ENCODE measurements at regions not wholly inside any gene's neighbourhood (a gene's known extent, or its start where the extent isn't known, plus 50 kb on each side); places are given as distances from the start of the nearest gene placed in this dataset.
"Not testable (repeated sequence)": the region's sequence is repeated elsewhere in the genome, so short reads cannot be mapped to it uniquely, and the experiment has no call there.

GRCh38 chr6:168183613-168183970 is 104.6 kb upstream of the FRMD1 start:
- in situ Hi-C loops (cut with MboI; ENCODE audit: low pct_unique_long_range_greater_than_20kb, low sequenced_read_pairs): no loop called here
- no peak for DNase-seq

DNA sequence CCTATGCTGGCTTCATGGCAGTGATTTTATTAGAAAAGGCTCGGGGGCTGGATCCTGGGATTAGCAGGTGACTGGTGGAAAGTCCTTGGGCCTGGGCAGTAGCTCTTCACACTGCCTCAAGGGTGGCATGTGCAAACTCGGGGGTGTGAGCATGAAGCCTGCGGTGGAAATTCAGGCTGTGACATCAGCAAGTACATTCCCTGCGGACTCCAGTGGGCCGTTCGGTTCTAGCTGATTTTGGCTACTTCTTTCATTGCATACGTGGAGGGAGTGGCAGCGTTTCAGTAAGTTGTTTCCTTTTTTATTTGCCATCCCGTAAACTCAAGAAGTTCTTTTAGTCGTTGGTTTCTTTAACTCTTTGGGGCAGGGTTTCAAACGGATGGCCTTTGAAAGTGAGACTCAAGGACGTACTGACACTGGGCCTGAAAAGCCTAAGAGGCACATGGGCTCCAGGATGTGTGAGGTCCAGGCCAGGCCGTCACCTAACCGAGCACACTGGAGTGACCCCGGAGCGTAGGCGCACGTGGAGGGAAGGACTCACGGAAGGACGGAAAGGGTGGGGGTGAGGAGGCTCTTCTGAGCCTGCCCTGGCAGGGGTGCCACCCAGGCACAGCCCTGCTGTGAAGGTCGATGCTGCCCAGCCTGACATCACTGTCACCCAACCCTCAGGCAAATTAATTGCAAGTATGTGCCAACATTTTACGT is 104.0 kb upstream of the FRMD1 start:
- no peak for DNase-seq
- in situ Hi-C loops (cut with MboI; ENCODE audit: low pct_unique_long_range_greater_than_20kb, low sequenced_read_pairs): no loop called here

DNA sequence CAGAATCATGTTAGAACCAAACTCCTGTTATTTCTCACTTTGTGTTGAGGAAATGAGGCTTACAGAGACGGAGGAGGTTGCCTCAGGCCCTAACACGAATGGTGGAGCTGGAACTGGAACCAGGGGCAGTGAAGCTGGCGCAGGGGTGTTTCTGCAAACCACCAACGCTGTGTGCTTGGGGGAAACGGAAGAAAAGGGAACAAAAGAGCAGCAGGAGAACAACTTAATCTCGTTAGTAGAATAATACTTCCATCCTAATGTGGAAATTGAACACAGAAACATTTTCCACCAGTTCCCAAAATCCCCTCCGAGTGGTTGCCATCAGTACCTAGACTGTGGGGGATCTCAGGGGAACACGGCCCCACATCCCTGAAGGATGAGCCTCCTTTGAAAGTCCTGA is 103.4 kb upstream of the FRMD1 start:
- DNase-seq: no peak
- in situ Hi-C loops (cut with MboI; ENCODE audit: low pct_unique_long_range_greater_than_20kb, low sequenced_read_pairs): no loop called here

- in situ Hi-C loops (cut with MboI; ENCODE audit: low pct_unique_long_range_greater_than_20kb, low sequenced_read_pairs): no loop called here
- no peak for DNase-seq
These were observed 102.9 kb upstream of the FRMD1 start for GRCh38 chr6:168181876-168182275.

GRCh38 chr6:168181316-168181715 is 102.3 kb upstream of the FRMD1 start:
- no peak for DNase-seq
- in situ Hi-C loops (cut with MboI; ENCODE audit: low pct_unique_long_range_greater_than_20kb, low sequenced_read_pairs): no loop called here

DNA sequence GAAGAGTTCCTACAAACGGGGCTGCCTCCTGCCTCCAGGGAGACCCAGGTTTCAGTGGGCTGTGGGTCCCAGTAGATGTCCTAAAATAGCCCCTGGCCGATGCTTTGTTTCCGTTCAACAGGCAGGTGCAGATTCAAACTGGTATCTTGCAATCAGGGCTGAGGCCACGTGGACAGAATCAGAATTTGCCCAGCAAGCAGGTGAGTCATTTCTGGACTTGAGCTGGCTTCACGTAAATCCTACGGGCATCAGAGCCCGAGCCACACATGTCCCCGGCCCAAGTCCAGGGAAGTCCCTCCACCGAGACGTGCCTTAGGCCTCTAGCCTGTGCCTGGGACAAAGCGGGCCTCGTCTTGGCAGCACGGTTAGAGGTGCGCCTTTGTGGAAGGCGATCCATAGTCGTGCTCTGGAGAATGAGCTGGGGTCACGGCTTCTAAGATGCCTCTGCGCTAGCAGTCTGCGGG is 101.6 kb upstream of the FRMD1 start:
- in situ Hi-C loops (cut with MboI; ENCODE audit: low pct_unique_long_range_greater_than_20kb, low sequenced_read_pairs): no loop called here
- no peak for DNase-seq

GRCh38 chr6:168179702-168180382 is 100.8 kb upstream of the FRMD1 start:
- DNase-seq: no peak
- in situ Hi-C loops (cut with MboI; ENCODE audit: low pct_unique_long_range_greater_than_20kb, low sequenced_read_pairs): no loop called here

GRCh38 chr6:168179133-168179532 is 100.1 kb upstream of the FRMD1 start:
- no peak for DNase-seq
- in situ Hi-C loops (cut with MboI; ENCODE audit: low pct_unique_long_range_greater_than_20kb, low sequenced_read_pairs): no loop called here

GRCh38 chr6:168177103-168177891 is 98.3 kb upstream of the FRMD1 start:
- in situ Hi-C loops (cut with MboI; ENCODE audit: low pct_unique_long_range_greater_than_20kb, low sequenced_read_pairs): no loop called here

GRCh38 chr6:168171673-168172353 is 92.8 kb upstream of the FRMD1 start:
- no peak for DNase-seq
- in situ Hi-C loops (cut with MboI; ENCODE audit: low pct_unique_long_range_greater_than_20kb, low sequenced_read_pairs): no loop called here

More at GRCh38 chr6:168177103-168177891, 98.3 kb upstream of the FRMD1 start:
- DNase-seq: no peak

GRCh38 chr6:168170841-168171601 is 92.0 kb upstream of the FRMD1 start:
- in situ Hi-C loops (cut with MboI; ENCODE audit: low pct_unique_long_range_greater_than_20kb, low sequenced_read_pairs): no loop called here

DNA sequence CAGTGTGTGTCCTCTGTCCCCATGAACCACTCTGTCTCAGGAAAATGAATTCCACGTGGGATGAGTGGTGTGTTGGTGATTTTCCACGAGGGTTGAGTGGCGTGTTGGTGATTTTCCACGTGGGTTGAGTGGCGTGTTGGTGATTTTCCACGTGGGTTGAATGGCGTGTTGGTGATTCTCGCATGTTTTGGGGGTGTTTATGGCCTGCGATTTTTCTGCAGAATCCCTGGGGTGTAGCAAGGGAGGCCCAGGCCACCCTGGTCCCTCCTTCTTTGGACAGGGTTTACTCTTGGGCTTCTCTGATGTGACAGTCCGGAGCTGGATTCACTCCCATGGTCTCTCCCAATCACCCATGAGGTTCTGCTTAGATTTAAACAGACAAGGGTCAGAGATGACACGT is 90.6 kb upstream of the FRMD1 start:
- in situ Hi-C loops (cut with MboI; ENCODE audit: low pct_unique_long_range_greater_than_20kb, low sequenced_read_pairs): no loop called here
- DNase-seq: no peak

More at GRCh38 chr6:168170841-168171601, 92.0 kb upstream of the FRMD1 start:
- DNase-seq: no peak

DNA sequence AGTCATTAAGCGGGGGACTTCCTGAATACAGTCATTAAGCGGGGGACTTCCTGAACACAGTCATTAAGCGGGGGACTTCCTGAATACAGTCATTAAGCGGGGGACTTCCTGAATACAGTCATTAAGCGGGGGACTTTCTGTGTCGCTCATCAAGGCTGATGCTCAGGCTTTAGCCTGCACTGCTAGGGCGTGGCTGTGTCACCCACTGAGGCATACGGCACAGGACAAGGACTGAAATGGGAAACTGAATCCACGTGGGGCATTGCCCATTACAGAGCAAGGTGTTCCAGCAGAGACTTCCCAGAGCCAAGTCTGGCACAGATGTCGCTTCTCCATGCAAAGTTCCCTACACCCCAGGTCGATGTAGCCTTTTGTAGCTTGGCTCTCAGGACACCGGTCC is 89.9 kb upstream of the FRMD1 start:
- in situ Hi-C loops (cut with MboI; ENCODE audit: low pct_unique_long_range_greater_than_20kb, low sequenced_read_pairs); DNase-seq: not testable (repeated sequence)

DNA sequence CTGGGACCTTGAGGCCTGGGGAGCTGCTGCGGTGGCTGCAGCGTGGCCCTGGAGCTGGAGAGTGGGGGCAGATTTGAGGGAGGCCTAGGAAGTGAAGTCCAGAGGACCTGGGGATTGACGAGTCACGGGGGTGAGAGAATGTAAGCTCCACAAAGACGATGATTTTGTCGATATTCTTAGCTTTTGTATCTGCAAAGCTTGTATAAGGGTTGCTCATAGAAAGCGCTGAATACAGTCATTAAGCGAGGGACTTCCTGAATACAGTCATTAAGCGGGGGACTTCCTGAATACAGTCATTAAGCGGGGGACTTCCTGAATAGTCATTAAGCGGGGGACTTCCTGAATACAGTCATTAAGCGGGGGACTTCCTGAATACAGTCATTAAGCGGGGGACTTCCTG is 89.3 kb upstream of the FRMD1 start:
- in situ Hi-C loops (cut with MboI; ENCODE audit: low pct_unique_long_range_greater_than_20kb, low sequenced_read_pairs); DNase-seq: not testable (repeated sequence)

- DNase-seq: no peak
- in situ Hi-C loops (cut with MboI; ENCODE audit: low pct_unique_long_range_greater_than_20kb, low sequenced_read_pairs): no loop called here
These were observed 88.7 kb upstream of the FRMD1 start for GRCh38 chr6:168167431-168168315.

DNA sequence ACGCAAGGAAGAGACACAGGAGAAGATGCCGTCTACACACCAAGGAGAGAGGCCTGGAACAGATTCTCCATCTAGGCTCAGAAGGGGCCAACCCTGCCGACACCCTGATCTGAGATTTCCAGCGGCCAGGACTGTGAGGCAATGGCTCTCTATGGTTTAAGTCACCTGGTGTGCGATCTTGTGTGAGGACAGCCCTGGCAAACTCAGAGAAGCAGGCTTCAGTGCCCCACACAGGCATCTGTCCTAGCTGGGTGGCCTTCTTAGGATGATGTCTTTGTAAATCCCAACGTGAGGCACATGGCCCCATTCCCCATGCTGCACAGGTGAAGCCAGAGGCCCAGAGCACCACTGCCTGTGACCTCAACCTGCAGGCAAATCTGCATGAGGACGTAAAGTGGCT is 87.6 kb upstream of the FRMD1 start:
- in situ Hi-C loops (cut with MboI; ENCODE audit: low pct_unique_long_range_greater_than_20kb, low sequenced_read_pairs): no loop called here
- no peak for DNase-seq

DNA sequence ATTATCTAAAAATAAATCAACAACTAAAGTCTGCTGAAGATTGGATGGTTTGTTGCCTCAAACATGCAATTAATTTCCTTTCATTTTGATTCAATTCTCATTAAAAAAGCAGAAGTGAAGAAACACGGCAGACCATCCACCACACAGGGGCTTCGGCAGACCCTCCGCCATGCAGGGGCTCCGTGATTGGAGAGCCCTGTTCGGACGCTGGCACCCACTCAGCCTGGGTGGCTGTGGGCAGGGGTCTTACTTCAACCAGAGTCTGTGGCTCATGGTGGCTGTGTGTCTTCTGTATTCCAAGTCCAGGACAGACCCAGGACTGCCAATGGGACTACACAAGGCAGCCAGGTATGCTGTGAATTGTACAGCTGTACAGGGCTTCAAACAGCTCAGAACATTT is 86.9 kb upstream of the FRMD1 start:
- in situ Hi-C loops (cut with MboI; ENCODE audit: low pct_unique_long_range_greater_than_20kb, low sequenced_read_pairs): no loop called here
- DNase-seq: no peak

GRCh38 chr6:168165373-168165772 is 86.4 kb upstream of the FRMD1 start:
- in situ Hi-C loops (cut with MboI; ENCODE audit: low pct_unique_long_range_greater_than_20kb, low sequenced_read_pairs): no loop called here

More at GRCh38 chr6:168165373-168165772, 86.4 kb upstream of the FRMD1 start:
- DNase-seq: no peak
